Common myeloid progenitor, CD34-positive (primary cell): ENCODE measurements at regions not wholly inside any gene's neighbourhood (a gene's known extent, or its start where the extent isn't known, plus 50 kb on each side); places are given as distances from the start of the nearest gene placed in this dataset.

Experiments used
- CTCF ChIA-PET: fragments of 350-600 bp; sonication (Branson Sonifier 250); formaldehyde crosslinking; loops from one replicate; lab custom pipeline; 2021; ENCODE audit warnings: antibody characterized with exemption; lab: Charles Lee
- POLR2A ChIA-PET: fragments of 350-600 bp; sonication (Branson Sonifier 250); formaldehyde crosslinking; loops from one replicate; lab custom pipeline; 2021; ENCODE audit warnings: antibody characterized with exemption; lab: Charles Lee
- DNase-seq, 3 donors: peaks; one replicate each; pipeline versions ENCODE4 v3.0.0 to v3.0.0-alpha.2; 2013
- H3K27ac ChIP-seq, 2 experiments: 1 replicate in 1 of 2; 2 replicates in 1 of 2; pipeline ENCODE4 v1.7.0; 2013; ENCODE audit warnings: inconsistent platforms in 2 of 2, low read length in 2 of 2, mild to moderate bottlenecking in 2 of 2, low read depth in 1 of 2, moderate library complexity in 1 of 2; ENCODE audit not compliant: severe bottlenecking in 2 of 2, insufficient read depth in 1 of 2, poor library complexity in 1 of 2
- H3K27me3 ChIP-seq, 5 experiments: replicated peaks in 2 of 5; 1 replicate in 3 of 5; 2 replicates in 2 of 5; pipeline versions ENCODE4 v1.6.1 to v1.7.0; 2013; ENCODE audit warnings: low read length in 4 of 5, mild to moderate bottlenecking in 2 of 5, moderate library complexity in 2 of 5, inconsistent platforms in 1 of 5; ENCODE audit not compliant: insufficient read depth in 5 of 5, control insufficient read depth in 4 of 5
- H3K36me3 ChIP-seq, 4 experiments: 1 replicate in 2 of 4; 2 replicates in 2 of 4; pipeline versions ENCODE4 v1.6.1 to v1.7.0; 2013; ENCODE audit warnings: low read length in 3 of 4, control low read depth in 1 of 4, mild to moderate bottlenecking in 1 of 4; ENCODE audit not compliant: control insufficient read depth in 4 of 4, insufficient read depth in 4 of 4
- H3K4me1 ChIP-seq, 4 experiments: 1 replicate in 3 of 4; 2 replicates in 1 of 4; pipeline versions ENCODE4 v1.6.1 to v1.7.1; 2013; ENCODE audit warnings: low read length in 3 of 4, mild to moderate bottlenecking in 3 of 4, control low read depth in 1 of 4, inconsistent platforms in 1 of 4, moderate library complexity in 1 of 4; ENCODE audit not compliant: control insufficient read depth in 4 of 4, insufficient read depth in 4 of 4; ENCODE audit errors: control extremely low read depth in 1 of 4
- H3K4me3 ChIP-seq, 7 experiments: 1 replicate in 4 of 7; 2 replicates in 3 of 7; pipeline versions ENCODE4 v1.5.1 to v1.7.0; 2013; ENCODE audit warnings: mild to moderate bottlenecking in 7 of 7, low read length in 6 of 7, moderate library complexity in 6 of 7, inconsistent platforms in 2 of 7, low read depth in 2 of 7, control low read depth in 1 of 7; ENCODE audit not compliant: insufficient read depth in 4 of 7, control insufficient read depth in 1 of 7; ENCODE audit errors: extremely low read depth in 1 of 7
- H3K9me3 ChIP-seq, 5 experiments: 1 replicate in 4 of 5; 2 replicates in 1 of 5; pipeline versions ENCODE4 v1.6.1 to v1.7.1; 2013; ENCODE audit warnings: low read length in 4 of 5, mild to moderate bottlenecking in 2 of 5, inconsistent platforms in 1 of 5, low read depth in 1 of 5, moderate library complexity in 1 of 5; ENCODE audit not compliant: control insufficient read depth in 4 of 5, insufficient read depth in 2 of 5; ENCODE audit errors: control extremely low read depth in 1 of 5
- WGBS: methylation state at CpG from one replicate; pipeline ENCODE4 v1.1.5; 2013; ENCODE audit not compliant: insufficient coverage; 5-methylcytosine and 5-hydroxymethylcytosine counted together

DNA sequence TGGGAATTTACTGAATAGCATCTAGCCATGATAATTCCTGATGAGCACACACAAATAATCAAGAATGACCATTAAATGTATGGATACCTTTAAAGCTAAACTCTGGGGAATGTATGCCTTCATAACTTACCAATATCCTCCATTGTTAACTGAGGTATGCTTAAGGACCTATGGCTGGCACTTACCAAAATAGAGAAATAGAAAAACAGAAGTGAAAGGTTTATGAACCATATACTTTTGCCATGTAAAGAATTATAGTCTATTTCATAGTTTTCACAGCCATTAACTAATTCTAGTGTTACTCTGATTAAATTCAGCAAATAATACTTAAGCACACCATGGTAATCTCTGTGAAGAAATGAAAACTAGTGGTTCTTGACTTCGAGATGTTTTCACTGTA is 1360.6 kb upstream of the LRRTM3 start:
- H3K4me1 ChIP-seq: peaks cover 0 to 3% (median 0%) of the 10 kb centered on the region in 4 experiments
- ChIA-PET CTCF (no interaction called here), POLR2A (no interaction called here)
- no peaks in the 10 kb centered on the region for H3K9me3 ChIP-seq
- no peak for DNase-seq
- H3K27ac ChIP-seq: no peak overlapping the region
- H3K36me3 ChIP-seq: no peaks in the 10 kb centered on the region
- WGBS: no CpG with 5 or more reads among the region's 1 CpG
- H3K27me3 ChIP-seq: no peaks in the 10 kb centered on the region
- H3K4me3 ChIP-seq: no peak overlapping the region

DNA sequence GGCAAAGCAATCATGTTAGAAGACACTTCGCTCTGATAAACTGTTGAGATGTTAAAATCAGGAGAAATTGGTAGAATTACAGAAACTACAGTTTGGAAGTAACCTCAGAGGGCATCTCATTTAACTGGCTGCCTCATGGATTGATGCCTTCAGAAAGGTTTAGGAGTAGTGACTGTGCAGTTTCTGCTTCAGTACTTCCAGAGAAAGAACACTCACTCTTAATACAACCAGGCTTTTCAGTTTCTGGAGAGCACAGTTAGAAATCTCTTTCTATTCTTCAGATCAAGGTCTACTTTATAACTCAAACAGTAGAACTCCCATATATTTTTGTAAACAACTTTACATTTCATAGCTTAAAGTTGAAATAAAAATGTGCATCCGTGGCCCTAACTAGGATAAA is 1358.9 kb upstream of the LRRTM3 start:
- no peaks in the 10 kb centered on the region for H3K36me3 ChIP-seq
- ChIA-PET CTCF (no interaction called here), POLR2A (no interaction called here)
- no peak for DNase-seq
- no peak overlapping the region for H3K4me3 ChIP-seq
- no peak overlapping the region for H3K27ac ChIP-seq
- no peaks in the 10 kb centered on the region for H3K27me3 ChIP-seq
- 100% methylated on average over 1 of the region's 2 CpGs for WGBS
- H3K4me1 ChIP-seq: peaks cover 2 to 17% (median 7%) of the 10 kb centered on the region in 4 experiments
- H3K9me3 ChIP-seq: no peaks in the 10 kb centered on the region

- peaks cover 0 to 16% (median 6%) of the 10 kb centered on the region in 4 experiments for H3K36me3 ChIP-seq
- peak overlapping the region; percentile 64 to 77 for H3K27ac ChIP-seq
- ChIA-PET POLR2A (no interaction called here), CTCF (interaction anchor here (1.2 kb wide), 1 partner anchor 11 kb away, joined by 3 read pairs; no protein-coding TSS in a partner anchor)
- no peaks in the 10 kb centered on the region for H3K9me3 ChIP-seq
- H3K4me1 ChIP-seq: peaks cover 2 to 21% (median 8%) of the 10 kb centered on the region in 4 experiments
- DNase-seq: peak; percentile 54 to 87 (median 86)
- 20% methylated on average over 19 of the region's 20 CpGs for WGBS
- H3K4me3 ChIP-seq: peak overlapping the region; percentile 52 to 93 (median 78)
- no peaks in the 10 kb centered on the region for H3K27me3 ChIP-seq
Observed at GRCh38 chr10:65570143-65571010, 1355.5 kb upstream of the LRRTM3 start.

DNA sequence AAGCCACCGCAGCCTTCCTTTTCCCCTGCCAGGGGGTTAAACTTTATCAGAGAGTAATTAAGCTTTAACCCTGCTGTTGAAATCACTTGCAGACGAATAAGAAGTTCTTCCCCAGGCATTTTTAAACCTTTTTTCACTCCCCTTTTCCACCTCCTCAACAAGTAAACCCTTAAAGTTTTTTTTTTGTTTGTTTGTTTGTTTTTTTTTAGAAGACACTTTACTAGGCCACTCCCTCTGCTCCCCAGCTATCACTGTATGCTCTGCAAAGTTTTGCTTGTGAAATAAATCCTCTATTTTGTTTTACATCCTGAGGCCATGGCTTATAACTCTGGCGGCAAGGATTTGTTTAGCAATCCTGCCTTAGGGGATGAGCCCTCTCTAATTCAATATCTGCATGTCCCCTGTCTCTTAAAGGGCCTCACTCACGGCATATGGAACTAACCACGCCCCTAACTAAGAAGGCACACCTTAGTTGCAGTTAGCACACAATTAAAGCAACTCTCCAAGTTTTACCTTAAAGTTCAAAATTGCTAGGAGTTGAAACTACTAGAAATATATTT is 1354.7 kb upstream of the LRRTM3 start:
- CTCF ChIA-PET: no interaction called here
- peak in 2 of 3 donors; percentile 28 to 38 for DNase-seq
- Histone ChIP-seq H3K27ac (peak overlapping the region; percentile 64 to 77), H3K27me3 (no peaks in the 10 kb centered on the region), H3K4me1 (peaks cover 2 to 21% (median 8%) of the 10 kb centered on the region in 4 experiments), H3K36me3 (peaks cover 0 to 16% (median 6%) of the 10 kb centered on the region in 4 experiments), H3K4me3 (peak overlapping the region; percentile 52 to 93 (median 78)), H3K9me3 (no peaks in the 10 kb centered on the region)
- POLR2A ChIA-PET: no interaction called here
- WGBS: 26% methylated on average over 4 of the region's 5 CpGs

DNA sequence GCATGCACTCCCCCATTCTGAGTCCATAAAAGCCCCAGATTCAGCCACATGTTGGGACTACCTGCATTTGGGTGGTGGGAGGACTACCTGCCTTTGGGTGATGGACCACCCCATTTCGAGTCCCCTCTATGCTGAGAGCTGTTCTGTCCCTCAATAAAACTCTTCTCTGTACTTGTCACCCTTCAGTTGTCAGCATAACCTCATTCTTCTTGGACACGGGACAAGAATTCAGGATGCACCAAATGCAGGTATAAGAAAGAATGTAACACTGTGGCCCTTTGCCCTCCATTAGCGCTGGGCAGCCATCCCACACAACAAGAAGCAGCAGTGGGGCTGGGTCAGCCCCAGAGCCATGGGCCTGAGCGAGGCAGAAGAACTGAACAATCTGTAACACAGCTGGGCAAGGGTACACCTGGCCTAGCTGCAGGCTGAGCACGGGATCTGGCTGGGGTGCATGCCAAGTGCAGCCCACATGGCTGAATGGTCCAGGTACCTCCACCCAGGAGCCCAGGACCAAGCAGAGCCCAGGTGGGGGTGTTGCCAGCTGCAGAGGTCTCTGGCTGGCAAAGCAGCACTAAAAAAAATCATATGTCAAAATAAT is 1344.3 kb upstream of the LRRTM3 start:
- peak in 2 of 3 donors; percentile 23 to 36 for DNase-seq
- Histone ChIP-seq H3K36me3 (peaks cover 10 to 31% (median 12%) of the 10 kb centered on the region in 4 experiments), H3K27me3 (no peaks in the 10 kb centered on the region), H3K9me3 (peaks cover 8 to 17% (median 12%) of the 10 kb centered on the region in 5 experiments), H3K27ac (no peak overlapping the region), H3K4me1 (peaks cover 0 to 2% (median 0%) of the 10 kb centered on the region in 4 experiments), H3K4me3 (no peak overlapping the region)
- 97% methylated on average over 5 of the region's 5 CpGs for WGBS
- ChIA-PET CTCF (no interaction called here), POLR2A (no interaction called here)

GRCh38 chr10:65602182-65602865 is 1323.5 kb upstream of the LRRTM3 start:
- CTCF ChIA-PET: no interaction called here
- H3K4me1 ChIP-seq: no peaks in the 10 kb centered on the region

More at GRCh38 chr10:65602182-65602865, 1323.5 kb upstream of the LRRTM3 start:
- POLR2A ChIA-PET: no interaction called here
- Histone ChIP-seq H3K9me3 (peaks cover 0 to 21% (median 3%) of the 10 kb centered on the region in 5 experiments), H3K27ac (no peak overlapping the region), H3K4me3 (no peak overlapping the region), H3K36me3 (peaks cover 0 to 15% (median 6%) of the 10 kb centered on the region in 4 experiments), H3K27me3 (no peaks in the 10 kb centered on the region)
- DNase-seq: no peak
- no CpG with 5 or more reads among the region's 1 CpG for WGBS
